GM18519 (cell line): ENCODE measurements at regions not wholly inside any gene's neighbourhood (a gene's known extent, or its start where the extent isn't known, plus 50 kb on each side); places are given as distances from the start of the nearest gene placed in this dataset.
"Not testable (repeated sequence)": the region's sequence is repeated elsewhere in the genome, so short reads cannot be mapped to it uniquely, and the experiment has no call there.

Experiments
- ATAC-seq: cut with Tn5 transposase; IDR thresholded peaks from one replicate; pipeline ENCODE4 v1.9.1; 2021; ENCODE audit warnings: mild to moderate bottlenecking, moderate library complexity; ENCODE audit not compliant: unreplicated experiment, low FRiP score

- no peak for ATAC-seq
Observed at GRCh38 chr2:121133551-121134319, 151.3 kb downstream of the TFCP2L1 start.

- no peak for ATAC-seq
Observed at GRCh38 chr2:121134728-121135127, 150.3 kb downstream of the TFCP2L1 start.

GRCh38 chr2:121135168-121135853, 149.7 kb downstream of the TFCP2L1 start:
- no peak for ATAC-seq

DNA sequence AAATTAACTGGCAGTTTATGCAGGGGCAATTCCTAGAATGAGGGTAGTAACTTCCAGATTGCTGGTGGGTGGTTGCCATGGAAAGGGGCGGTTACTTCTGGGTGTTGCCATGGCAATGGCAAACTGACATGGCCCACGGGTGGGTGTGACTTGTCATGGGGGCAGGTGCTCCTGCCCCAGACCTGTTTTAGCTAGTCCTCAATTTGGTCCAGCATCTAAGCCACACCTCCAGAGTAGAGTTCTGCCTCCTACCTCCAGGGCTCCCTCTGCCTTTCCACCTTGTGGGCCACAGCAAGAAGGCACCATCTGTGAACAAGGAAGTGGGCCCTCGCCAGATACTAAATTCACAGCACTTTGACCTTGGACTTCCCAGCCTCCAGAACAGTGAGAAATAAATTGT, 148.7 kb downstream of the TFCP2L1 start:
- ATAC-seq = no peak

GRCh38 chr2:121137571-121137970, 147.4 kb downstream of the TFCP2L1 start:
- no peak for ATAC-seq

DNA sequence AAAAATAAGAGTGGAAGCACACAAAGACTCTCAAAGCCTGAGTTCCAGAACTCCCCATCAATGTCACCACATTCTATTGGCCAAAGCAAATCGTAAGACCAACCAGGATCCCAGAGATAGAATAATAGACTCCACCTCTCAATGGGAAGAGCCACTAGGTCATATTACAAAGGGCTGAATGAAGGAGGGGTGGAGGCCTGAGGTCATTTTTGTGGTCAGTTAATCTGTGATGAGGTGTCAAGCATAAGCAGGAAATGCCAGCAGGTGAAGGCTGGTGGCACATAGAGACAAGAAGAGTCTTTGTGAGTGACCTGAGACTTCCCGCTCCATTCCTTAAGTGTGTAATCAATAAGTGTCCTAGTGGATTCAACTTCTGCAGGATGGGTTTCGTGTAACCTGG, 144.3 kb downstream of the TFCP2L1 start:
- no peak for ATAC-seq

- ATAC-seq = no peak
Observed at GRCh38 chr2:121142452-121142851, 142.6 kb downstream of the TFCP2L1 start.

DNA sequence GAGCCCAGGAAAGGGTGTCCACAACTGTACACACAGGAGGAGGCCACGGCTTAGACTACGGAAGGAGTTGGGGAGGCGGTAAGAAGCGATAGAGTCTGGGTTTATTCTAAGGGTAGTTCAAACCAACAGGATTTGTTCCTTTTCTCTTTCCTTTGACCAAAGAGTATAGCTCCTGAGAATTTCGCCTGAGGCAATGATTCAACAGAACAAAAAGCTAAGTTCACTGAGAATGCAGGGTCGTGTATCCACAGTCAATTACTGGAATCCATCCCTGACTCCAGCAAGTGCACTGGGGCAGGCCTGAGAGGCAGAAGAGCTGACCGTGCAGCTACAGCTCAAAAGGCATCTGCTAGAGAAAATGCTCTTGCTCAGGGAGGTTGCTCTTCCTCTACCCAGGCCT, 140.9 kb downstream of the TFCP2L1 start:
- no peak for ATAC-seq

DNA sequence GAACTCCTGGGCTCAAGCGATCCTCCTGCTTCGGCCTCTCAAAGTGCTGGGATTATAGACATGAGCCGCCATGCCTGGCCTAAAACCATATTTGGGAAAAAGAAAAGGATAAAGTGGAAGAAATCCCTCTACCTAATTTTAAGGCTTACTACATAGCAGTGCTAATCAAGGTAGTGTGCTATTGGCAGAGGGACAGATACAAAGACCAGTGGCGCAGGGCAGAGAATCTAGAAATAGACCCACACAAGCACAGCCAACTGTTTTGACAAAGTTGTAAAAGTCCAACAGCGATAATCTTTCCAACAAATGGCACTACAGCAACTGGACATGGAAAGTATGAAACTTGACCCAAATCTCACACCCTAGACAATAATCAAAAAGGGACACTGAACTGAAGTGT, 138.4 kb downstream of the TFCP2L1 start:
- ATAC-seq = no peak

DNA sequence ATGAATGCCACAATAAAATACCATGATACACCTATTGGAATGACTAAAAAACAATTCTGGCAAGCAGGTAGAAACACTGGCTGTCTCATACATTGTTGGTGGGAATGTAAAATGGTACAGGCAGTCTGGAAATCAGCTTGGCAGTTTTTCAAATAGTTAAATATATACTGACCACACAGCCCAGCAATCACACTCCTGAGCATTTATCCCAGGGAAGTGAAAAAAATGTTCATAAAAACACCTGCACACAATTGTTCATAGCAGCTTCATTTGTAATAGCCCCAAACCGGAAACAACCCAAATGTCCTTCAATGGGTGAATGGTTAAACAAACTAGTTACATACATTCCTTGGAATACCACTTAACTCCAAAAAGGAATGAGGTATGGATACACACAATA, 137.2 kb downstream of the TFCP2L1 start:
- ATAC-seq = no peak

DNA sequence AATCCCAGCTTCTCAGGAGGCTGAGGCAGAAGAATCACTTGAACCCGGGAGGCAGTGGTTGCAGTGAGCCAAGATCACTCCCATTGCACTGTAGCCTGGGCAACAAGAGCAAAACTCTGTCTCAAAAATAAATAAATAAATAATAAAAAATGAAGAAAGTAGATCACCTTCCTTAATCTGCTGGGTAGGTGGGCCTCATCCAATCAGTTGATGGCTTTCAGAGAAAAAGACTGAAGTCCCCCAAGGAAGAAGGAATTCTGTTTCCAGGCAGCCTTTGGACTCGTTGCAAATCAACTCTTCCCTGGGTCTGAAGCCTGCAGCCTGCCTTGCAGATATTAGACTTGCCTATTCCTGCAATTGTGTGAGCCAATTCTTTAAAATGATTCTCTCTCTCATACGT, 136.5 kb downstream of the TFCP2L1 start:
- ATAC-seq = no peak

GRCh38 chr2:121149384-121149783, 135.6 kb downstream of the TFCP2L1 start:
- no peak for ATAC-seq

DNA sequence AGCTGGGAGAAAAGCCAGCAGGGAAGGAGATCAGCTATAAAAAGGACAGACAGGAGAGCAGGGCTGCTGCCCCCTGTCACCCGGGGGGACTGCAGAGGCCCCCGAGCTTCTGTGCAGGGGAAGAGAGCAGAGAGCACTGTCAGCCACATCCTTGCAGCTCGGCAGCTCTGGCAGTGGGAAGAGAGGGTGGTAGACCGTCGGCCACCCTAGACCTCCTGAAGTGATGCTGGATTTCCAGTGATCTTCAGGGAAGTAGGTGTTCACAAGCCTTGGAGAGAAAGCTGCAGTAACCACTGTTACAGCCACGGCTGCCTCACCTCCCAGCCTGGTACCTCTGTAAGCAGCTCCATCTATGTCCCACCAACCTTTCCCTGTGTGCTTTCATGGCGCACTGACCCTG, 134.9 kb downstream of the TFCP2L1 start:
- ATAC-seq = no peak

DNA sequence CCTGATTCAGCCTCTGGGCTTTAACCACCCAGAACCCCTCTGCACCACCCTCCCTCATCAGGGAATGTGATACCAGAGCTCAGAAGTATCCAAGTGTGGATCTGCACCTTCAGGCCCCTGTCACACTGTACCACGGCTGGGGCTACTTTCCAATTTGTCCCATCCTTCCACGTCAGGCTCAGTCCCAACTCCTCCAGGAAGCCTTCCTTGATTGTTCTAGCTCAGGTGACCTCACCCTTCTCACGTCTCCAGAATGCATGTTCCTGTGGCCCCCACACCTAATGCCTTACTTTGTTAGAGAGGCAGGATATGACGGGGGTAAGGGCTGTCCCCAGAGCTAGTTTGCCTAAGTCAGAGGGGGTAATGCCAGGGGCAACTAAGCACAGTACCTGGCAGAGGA, 134.3 kb downstream of the TFCP2L1 start:
- ATAC-seq = no peak

DNA sequence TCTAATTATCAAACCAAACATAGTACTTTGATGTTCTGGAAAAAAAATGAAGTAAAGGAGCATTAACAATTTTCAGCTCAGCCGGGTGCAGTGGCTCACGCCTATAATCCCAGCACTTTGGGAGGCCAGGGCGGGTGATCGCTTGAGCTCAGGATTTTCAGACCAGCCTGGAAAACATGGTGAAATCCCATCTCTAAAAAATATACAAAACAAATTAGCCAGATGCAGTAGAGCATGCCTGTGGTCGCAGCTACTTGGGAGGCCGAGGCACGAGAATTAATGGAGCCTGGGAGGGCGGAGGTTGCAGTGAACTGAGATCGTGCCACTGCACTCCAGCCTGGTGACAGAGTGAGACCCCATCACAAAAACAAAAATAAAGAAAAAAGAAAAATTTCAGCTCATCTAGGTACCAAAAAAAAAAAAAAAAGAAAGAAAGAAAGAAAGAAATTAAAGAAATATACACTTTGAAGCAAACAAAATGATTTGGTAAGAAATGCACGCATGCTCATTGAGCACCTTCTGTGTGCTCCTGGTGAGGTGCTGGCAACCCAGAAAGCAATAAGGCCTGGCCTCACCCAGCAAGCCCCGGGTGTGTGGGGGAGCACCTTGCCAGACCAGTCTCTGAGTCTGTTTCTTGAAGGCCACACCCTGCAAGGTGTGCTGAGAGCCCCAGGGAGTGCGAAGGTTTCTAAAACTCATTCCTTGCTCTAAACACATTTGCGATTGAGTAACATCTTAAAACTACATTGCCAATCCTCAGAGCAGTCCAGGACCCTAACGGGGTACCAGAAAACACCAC, 133.5 kb downstream of the TFCP2L1 start:
- ATAC-seq = no peak

DNA sequence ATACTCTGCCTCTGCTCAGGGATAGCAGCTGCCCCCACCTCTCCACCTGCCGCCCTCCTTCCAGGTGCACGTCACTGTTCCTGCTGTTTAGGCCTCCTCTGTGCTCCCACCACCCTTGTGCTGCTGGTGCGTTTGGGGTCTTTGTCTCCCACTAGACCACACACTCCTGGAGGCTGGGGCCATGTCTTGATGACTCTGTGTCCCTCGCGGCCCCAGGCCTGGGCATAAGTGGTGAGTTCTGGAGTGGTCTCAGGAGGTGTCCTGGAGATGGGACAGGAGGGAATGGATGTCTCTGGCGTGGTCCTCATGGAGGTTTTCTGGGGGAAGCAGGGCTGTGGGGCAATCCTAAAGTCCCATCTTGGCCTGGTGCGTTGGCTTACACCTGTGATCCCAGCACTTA, 132.1 kb downstream of the TFCP2L1 start:
- ATAC-seq = no peak

DNA sequence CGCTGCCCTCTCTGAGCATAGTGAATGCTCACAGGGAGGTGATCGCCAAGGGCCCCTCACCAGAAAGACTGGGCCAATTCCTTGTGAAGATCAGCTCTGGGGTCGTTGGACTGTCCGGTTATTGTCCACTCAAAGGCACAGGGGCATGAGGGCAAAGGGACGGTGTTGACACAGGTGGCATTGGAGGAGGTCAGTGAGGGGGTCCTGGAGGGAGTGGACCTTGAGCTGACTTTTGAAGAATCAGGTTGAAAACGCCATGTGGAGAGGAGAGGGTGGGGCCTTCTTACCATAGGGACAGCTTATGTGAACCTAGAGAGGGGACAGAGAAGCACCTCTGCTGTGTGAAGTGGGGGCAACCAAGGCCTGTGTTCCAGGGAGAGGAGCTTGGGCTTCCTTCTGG, 131.5 kb downstream of the TFCP2L1 start:
- no peak for ATAC-seq

DNA sequence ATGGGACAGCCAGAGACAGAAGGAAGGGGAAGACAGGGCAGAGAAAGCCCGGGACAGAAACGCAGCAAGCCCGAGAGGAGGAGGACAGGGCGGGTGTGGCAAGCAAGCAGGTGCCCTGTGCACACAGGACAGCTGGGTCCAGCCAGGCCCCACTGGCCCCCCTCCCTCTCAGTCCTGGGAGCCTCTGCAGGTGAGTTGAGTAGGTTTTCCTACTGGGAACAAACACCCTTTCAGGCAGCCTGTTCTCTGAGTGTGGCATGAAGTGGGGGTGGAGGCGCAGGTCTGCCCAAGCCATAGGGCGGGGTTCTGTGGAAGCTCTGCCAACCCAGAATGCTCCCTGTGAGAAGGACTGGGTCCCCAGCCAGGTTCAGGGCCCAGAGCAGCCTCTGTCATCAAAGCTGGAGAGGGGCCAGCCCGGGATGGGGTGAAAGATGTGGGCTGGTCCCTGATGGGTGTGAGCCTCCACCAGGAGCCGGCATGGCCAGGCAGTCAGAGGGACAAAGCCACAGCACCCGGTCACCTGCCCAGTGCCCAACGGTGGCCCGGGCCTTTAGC, 129.4 kb downstream of the TFCP2L1 start:
- no peak for ATAC-seq

- ATAC-seq = not testable (repeated sequence)
Observed at GRCh38 chr2:121157481-121157880, 127.5 kb downstream of the TFCP2L1 start.

GRCh38 chr2:121159291-121160071, 125.5 kb downstream of the TFCP2L1 start:
- ATAC-seq = no peak
